ENCODE measurements at regions not wholly inside any gene's neighbourhood (a gene's known extent, or its start where the extent isn't known, plus 50 kb on each side); places are given as distances from the start of the nearest gene placed in this dataset.

DNA sequence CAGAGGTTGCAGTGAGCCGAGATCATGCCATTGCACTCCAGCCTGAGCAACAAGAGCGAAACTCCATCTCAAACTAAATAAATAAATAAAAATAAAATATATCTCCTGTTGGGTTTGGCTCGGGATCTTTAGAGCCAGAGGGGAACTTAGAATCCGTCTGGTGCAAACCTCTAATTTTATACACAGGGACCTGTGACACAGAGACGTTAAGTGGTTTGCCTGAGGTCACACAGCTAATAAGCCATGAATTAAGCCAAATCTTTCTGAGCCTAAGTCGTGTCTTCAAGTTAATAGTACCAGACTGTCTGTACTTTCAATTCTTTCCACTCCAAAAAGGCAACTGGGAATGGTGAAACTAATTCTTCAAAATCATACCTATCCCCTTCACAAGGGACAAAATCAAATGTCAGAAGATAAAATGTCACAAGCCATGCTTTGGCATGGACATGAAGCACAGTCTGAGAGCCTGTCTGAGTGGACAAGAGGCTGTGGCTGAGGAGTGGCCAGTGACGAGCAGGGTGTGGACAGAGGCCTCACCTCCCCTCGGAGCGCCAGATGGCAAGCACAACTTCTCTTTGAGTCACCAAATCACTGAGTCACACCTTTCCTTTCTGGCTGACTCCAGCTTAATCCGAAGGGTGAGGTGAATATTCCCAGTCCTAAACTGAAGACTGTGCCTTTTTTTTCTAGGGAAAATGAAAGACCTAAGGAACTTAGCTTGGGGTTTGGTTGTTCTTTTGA lies 177.4 kb downstream of the TFAP2A start:
- no peak for DNase-seq
- no peak for ATAC-seq

DNA sequence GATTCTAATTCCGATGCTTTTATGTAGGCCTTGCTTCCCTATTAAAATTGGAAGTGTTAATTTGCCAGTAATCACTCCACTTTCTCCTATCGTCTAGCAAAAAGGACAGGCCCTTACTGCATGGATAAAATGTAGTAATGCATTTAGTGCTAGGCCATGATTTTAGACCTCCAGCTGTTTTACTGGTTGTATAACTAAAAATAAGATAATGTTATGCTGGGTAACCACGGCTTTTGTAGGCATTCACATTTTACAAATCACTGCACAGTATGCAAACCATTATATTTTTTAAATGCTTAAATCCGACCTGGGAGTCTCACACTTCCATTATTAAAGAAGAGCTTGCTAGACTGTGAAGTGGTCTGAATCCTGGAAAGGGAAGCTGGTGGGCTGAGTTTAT lies 179.5 kb downstream of the TFAP2A start:
- ATAC-seq: no peak

DNA sequence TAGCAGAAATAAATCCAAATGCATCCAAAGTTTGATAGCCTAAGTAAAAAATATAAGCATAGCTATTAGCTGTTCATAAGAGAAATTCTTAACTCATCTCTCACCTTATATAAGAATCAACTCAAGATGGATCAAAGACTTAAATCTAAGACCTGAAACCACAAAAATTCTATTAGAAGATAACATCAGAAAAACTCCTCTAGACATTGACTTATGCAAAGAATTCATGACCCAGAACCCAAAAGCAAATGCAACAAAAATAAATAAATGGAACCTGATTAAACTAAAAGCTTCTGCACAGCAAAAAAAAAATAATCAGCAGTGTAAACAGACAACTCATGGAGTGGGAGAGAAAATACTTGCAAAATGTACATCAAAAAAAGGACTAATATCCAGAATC lies 184.3 kb downstream of the TFAP2A start:
- DNase-seq: no peak
- no peak for ATAC-seq

More for the DNA sequence above, 179.5 kb downstream of the TFAP2A start:
- no peak for DNase-seq

DNA sequence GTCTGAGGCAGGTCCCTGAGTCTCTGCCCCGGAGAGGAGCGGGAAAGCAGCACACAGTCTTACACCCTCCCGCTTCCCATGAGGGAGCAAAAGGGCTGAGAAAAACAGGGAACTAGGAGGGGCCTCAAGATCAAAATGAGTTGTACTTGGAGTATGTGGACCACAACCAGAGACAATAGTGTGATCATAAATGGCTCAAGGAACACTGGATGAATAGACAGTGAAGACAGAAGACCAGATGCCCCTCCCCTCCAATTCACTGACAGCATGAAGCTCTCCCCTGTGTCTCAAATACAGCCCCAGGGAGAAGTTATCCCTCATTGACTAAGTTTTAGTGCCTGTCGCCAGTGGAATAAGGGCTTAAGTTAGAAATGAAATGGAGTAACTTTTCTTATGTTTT lies 191.0 kb downstream of the TFAP2A start:
- no peak for ATAC-seq
- no peak for DNase-seq

DNA sequence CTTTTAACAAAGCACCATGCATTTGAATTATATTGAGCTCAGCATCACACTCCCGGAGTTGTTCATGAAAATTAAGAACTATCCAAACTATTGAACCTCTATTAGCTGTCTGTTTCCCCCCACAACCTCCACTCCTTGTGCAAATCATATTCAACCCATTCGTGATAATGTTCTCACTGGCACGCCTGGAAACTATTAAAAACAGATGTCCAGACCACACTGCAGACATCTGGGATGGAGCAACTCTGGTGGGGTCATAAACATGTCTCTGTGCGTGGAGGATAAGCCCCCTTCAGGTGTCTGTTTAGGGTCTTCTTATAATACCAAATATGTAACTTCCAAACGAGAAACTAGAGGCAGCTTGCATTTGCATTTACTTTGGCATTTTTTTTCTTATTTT lies 193.7 kb downstream of the TFAP2A start:
- ATAC-seq: no peak
- DNase-seq: no peak

DNA sequence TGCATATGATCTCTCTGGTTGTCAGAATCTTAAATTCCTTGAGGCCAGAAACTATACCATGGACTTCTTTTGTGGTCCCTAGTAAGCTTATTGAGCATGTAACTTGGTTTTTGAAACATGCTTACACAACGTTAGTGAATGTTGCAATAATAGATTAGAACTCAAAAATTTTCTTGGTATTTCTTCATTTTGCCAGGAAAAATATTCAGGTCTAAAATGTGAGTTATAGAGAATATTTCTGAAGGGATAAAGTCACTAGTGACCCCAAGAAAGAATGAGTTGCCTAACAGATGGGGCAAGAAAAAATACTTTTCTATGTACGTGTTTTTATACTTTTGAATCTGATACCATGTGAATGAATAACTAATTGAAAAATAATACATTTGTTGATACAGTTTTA lies 195.4 kb downstream of the TFAP2A start:
- no peak for ATAC-seq
- no peak for DNase-seq

DNA sequence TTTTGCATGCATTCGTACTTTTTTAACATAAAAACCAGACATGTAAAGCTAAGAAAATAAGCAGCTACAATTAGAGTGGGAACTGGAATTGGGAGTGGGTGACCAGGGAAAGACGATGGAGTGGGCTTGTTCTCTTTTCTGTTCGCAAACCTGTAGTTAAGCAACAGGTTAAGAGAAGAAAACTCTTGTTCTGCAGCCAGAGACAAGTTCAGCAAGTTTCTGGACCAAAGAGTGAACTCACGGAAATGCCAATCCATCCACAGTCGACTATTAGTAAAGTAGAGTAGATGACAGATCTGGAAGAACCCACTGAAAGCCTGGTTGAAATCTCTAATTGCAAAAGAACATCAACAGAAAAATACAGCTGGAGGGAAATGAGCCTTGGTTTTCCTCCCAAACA lies 197.8 kb downstream of the TFAP2A start:
- ATAC-seq (no peak), DNase-seq (no peak)

DNA sequence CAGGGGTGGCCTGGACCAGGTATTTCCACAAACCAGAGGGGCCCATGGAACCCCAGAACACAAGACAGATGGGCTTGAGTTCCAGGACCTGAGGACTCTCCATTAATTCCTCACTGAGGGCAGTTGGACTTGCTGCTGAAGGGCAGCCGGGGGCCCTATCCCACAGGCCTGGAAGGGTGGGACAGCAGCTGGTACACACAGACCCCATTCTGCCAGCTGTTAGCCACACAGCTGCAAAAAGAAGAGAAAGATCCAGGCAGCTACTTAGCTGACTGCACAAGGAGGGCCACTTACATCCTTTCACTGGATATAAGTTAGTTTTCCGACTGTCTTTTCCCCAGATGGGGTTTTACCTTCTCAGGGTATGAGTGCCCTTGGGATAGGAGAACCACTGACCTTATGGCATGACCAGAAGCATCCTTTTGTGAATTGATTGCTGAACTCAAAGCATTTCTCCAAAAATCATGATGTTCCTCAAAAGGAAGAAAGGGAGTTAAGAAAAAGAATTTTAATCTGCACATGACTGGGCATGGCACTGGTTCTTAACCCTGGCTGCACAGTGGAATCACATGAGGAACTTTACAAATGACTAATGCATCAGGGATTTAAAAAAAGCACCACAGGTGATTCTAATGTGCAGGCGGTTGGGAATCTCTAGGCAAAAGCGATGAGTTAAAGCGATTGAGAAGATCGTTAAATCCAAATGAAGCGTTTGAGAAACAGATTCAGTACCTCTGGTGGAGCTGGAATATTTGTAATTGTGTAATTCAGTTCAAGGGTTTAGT lies 199.4 kb downstream of the TFAP2A start:
- ATAC-seq (no peak), DNase-seq (no peak)

DNA sequence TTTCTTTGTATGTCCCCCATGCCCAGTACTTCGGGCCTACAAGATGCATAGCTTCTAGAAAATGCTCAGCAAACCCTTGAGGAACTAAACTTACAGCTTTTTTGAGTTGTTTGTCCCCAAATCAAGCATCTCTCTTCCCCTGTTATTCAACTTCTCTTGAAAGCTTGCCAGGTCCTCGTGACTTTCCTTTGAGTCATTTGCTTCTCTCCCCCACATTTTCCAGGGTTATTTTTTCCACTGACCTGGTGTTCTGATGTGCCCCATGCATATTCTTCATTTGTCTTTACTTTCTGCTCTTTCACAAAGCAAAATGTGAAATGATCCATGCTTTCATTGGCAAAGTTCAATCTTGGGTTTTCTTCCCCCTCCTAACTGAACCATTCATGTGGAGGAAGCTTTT lies 204.8 kb downstream of the TFAP2A start:
- DNase-seq: no peak
- no peak for ATAC-seq

DNA sequence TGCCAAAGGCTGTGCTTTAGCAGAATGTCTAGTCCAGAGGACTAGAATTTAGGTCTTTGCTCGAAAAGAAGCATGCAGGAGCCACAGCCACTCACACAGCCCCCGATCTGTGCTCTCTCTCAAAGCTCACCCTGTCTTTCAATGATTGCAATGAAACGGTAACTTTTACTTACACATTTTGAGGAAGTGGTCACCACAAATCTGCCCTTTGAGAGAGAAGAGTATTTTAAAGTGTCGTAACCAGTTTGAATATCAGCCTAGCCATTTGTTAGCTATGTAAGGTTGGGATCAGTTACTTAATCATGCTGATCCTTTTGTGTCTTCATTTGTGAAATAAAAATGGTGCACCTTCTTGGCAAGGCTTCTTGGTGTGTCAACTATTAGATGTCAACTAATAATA lies 209.0 kb downstream of the TFAP2A start:
- ATAC-seq: no peak

DNA sequence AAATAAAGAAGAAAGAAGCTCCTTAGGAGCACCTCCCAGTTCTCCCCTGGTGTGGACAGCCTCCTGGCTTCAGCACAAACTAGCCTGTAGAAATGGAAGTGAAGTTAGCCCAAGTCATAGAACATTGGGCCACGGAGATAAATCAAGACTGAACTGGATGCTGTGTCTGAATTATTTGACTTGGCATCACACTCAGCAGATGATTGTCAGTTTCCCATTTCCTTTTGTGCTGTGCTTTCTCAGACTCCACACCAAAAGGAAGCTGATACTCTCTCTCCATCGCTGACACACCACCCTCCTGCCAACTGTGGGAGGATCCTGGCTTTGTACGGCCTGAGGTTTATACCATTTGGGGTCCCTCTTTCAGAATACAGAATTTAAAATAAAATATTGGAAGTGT lies 209.8 kb downstream of the TFAP2A start:
- DNase-seq (no peak), ATAC-seq (no peak)

More for the DNA sequence above, 209.0 kb downstream of the TFAP2A start:
- no peak for DNase-seq

DNA sequence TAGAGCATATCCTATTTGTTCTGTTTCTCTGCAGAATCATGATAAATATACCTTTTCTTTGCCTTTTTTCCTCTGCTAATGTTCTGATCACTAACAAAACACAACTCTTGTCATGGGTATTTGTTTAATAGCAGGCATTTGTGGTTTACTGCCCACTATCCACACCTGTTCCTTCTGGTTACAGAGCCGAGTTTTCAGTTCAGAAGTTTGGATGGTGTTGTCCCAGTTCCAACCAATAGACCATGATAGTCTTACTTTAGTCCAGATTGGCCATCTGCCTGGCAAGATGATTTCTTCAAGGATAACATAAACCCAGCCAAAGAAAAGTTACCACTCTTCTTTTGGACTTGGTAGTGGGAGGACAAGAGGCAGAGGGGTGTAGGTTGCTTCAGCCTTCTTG lies 211.2 kb downstream of the TFAP2A start:
- no peak for ATAC-seq
- DNase-seq: no peak

DNA sequence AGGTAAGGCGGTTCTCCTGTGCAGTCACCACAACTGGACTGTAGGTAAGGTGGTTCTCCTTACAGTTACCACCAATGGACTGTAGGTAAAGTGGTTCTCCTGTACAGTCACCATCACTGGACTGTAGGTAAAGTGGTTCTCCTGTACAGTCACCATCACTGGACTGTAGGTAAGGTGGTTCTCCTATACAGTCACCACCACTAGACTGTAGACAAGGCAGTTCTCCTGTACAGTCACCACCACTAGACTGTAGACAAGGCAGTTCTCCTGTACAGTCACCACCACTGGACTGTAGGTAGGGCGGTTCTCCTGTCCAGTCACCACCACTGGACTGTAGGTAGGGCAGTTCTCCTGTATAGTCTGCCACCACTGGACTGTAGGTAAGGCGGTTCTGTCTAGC lies 212.3 kb downstream of the TFAP2A start:
- DNase-seq (no peak), ATAC-seq (no peak)

DNA sequence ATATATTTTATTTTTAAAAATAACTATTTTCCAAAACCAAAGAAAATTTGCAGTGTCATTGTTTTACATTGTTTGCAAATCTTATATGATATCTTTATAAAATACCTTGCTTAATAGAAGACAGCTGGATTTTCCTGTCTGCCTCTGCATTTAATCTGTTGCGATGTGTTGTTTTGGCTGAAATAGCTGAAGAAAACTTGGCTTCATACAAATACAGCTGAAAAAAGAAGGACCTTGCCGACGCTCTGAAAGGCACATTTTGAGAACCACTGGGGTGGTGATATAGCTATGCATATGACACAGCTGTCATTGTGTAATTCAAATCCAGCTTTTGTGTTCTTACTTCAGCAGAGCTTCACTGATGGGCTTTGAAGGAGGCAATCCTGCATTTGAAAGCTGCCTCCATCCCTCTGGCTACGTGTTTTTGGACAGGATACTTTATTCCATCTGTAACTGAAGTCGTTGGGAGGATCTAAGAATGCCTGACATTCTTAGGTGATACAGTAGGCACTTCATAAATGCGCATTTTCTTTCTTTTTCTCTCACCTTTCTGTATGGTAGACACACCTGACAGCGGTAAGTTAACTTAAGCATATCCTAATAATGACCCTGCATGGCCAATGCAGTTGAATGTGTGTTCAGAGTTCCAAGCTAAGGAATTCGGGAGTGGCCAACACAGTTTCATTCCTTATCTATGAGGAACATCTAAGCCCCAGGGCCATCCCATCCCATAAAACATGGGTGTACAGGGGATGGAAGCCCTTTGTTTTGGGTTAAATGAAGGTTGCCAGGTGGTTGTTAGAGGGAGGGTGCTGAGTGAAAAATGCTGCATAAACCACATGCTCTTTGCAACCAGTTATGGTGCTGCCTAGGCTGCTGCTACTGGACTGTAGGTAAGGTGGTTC lies 213.0 kb downstream of the TFAP2A start:
- DNase-seq (no peak), ATAC-seq (no peak)

DNA sequence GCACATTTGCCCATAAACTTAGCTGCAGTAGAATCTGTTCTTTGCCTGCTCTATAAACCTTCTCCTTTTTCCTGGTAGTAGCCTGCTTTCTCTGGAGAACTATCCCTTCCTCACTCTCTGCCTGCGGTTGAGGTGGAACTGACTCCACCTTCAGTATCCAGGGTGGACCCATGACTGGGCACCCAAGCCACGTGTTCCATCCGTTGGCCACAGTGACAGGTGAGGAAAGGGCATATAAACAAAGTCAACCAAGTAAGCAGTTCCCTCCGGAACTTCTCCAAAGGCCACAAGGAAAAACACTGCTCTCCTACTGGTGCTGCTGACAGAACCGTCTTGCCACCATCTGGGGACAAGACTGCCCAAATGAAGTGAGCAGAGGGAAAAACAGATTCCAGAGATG lies 218.8 kb downstream of the TFAP2A start:
- ATAC-seq (no peak), DNase-seq (no peak)

DNA sequence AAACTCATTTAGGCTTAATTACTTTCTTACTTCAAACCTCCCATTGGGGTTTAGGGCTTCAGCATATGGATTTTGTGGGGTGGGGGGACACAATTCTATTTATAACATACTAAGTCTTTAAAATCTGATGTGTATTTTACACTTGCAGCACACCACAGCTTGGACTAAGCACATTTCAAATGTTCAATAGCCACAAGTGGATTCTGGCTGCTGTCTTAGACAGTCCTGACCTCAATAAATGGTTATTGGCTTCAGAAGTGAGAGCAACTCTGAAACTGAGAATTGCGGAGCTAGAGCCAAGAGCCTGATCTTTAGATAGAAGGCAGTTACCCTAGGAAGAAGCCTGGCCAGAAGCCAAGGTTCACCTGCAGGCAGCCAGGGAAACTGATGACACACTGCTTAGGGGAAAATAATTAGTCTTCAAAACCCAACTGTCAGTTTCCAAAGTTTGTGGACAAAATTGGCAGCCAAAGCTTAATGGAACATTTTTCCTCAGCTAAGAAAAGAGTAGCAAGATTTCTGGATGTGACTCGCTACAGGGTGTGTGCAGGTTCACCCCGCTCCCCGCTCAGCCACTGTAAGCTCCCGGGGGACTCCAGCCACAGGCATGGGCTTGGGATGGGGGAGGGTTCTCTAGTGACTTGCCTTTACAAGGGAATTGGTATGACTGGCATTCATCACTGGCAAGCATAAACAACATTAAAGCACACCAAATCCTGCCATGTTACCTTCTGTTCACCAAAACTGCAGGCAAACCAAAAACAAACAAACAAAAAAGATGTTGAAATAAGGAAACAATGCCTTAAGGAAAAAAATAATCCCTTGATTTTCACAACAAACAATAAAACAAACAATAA lies 219.8 kb downstream of the TFAP2A start:
- DNase-seq (no peak), ATAC-seq (no peak)

DNA sequence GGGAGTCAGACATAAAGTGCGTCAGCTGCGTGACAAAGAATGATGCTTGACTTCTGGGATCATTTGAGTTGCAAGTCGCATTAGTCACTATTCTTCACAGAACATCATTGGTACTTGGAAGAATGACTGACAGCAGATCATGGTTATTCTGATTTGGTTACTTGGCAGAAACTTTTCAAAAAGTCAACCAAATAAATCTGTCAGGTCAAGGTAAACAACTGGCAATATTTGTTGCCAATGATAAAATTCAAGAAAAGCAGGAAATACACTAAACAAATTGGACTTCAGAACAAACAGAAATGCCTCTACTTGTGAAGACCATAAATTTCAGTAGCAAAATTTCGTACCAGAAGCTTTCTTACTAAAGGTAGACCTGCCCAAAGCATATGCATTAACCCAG lies 221.6 kb downstream of the TFAP2A start:
- DNase-seq: no peak
- no peak for ATAC-seq

DNA sequence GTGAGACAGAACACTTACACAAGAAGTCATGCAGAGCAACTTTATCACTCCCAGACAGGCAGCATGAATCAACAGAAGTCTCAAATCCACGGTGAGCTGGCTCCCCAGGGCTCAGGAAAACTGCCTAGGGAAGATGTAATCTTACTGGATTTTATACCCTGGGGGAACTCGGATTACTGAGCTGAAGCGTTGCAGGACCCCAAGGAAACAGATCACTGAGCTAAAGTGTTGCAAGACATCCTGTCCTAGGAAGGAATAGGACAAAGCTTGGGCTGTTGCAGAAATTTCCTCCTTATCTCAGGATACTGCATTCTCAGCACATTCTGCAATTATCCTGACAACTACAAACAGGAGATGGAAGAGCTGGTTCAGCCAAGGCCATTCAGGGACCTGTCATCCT lies 224.8 kb downstream of the TFAP2A start:
- ATAC-seq: no peak
- no peak for DNase-seq

DNA sequence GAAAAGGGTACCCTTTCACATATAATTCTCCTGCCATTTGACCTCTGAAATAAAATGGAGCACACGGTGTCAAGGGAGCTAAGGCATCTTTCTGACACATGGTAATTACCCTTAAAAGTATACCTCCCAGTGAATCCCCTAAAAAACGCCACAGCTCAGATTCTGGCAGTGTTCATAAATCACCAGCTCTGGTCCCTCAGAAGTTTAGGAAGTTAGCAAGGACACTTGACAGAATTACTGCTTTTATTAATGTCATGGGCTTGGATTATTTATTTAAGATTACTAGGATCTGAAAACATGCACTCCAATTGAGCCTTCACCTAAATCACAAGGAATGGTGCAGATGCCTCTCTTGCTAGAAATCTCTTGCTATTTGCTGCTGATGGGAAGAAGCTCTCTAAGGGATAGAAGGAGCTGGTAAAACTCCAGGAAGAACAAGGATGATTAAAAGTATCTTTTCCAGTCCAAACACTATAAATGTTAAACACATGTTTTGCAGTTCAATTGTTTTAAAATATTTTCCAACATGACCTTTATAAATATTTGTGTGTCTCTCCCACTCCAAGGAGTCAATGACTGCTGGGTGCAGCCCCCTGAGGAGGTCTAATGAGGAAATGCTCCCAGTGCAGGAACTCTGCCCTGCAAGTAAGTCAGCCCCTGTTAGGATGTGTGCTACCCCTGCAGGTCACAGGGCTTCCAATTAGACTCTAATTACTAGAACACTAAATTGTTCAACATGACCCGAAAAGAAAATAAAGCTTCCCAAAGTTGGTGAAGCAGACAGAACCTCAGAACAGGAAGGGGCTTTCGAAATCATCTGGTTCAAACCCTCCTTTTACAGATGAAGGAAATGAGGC lies 230.3 kb downstream of the TFAP2A start:
- ATAC-seq (no peak), DNase-seq (no peak)

DNA sequence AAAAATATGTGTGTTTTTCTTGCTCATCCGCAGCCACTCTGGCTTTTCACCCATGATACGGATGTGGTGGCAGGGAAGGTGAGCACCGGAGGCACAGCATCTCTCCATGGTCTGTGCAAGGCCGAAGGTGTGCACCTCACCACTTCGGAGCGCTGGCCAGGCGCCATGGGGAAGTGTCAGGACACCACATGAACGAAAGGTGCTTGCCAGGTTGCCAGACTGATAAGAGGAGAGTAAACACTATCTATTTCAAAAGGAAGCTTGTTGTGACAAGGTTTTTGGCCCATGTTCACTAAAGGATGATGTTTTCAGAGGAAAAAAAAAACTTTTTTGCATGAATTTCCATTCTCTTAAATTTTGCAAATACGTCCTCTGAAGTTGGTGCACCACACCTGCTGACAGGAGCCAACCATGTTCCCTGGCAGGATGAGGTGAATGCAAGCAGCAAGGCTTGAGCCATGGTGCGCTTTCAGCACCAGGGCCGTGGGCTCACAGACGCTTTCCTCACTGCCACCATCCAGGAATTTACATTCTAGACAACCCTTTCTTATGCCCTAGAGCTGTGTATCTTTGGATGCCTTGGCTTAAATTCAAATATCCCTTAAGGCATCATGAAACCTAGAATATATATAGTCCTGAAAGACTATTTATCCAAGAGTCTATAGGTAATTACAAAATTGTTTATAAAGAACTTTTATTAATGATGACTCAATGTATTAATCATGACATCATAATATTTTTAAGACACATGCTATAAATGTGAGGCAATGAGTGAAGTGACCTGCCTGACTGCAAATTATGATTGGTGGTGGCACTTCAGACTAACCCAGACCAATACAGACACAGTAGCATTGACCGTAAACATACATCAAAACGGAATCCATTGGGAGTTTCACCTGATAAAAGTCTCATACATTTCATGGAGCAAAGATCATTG lies 234.5 kb downstream of the TFAP2A start:
- ATAC-seq: no peak
- no peak for DNase-seq

All from stimulated activated naive CD8-positive, alpha-beta T cell treated with anti-CD3 and anti-CD28 coated beads, Interleukin-15, Interleukin-2, amounts not matched to agents 100 U/mL and 50 U/mL, for 24 hours (primary cell).